ENCODE measurements at regions not wholly inside any gene's neighbourhood (a gene's known extent, or its start where the extent isn't known, plus 50 kb on each side); places are given as distances from the start of the nearest gene placed in this dataset.
A peak's percentile ranks its signal among the peaks of the same experiment; 100 is the strongest.
"Not testable (repeated sequence)": the region's sequence is repeated elsewhere in the genome, so short reads cannot be mapped to it uniquely, and the experiment has no call there.

DNA sequence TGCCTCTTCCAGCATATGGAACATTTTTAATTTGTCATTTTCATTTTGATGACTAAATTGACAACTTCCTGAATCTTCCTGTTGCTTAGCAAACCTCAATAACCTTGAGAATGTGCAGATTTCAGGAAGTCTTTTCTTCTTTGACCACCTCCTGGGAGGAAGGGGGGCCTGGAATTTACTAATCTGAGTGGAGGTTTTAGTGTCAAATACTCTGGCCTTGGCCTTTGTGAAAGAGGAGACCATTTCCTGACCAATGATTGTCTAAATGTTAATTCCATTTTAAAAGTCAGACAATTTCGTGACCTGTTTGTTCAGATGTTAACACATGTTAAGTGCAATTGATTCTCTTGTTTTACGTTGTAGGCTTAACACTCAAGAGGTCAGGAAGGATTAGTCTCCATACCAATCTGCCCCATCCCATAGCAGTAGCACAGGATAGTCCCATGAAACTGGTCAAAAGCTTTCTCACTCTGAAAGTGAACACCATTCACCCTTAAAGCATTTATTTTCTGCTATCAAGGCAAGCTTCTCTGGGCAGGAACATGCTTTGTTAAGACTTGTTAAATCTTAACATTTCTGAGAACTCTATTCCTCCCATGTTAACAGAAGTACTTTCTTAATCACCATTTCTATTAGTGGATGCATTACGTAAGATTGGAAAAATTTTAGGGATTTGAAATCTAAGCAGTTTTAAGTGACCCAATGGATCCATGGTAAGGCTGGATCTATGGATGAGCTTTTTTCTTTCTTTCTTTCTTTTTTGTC, 219.6 kb downstream of the RND3 start:
- DNase-seq (ENCODE audit: low read depth), result no peak

DNA sequence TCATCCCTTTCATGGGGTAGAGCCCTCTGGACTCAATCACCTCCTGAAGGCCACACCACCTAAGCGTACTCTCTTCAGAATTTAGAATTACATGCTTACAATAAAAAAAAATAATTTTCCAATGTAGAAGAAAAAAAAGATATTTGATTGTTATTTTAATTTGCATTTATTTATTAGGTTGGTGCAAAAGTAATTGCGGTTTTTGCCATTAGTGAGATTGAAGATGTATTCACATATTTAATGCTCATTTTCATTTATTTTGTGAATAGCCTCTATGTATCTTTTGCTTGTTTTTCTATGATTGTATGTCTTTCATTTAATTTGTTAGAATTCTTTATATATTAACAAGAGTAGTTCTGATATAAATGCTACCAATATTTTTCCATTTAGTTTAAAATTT, 220.5 kb downstream of the RND3 start:
- no peak for DNase-seq (ENCODE audit: low read depth)

- no peak for DNase-seq (ENCODE audit: low read depth)
Observed at GRCh38 chr2:150264442-150264841, 223.0 kb downstream of the RND3 start.

DNA sequence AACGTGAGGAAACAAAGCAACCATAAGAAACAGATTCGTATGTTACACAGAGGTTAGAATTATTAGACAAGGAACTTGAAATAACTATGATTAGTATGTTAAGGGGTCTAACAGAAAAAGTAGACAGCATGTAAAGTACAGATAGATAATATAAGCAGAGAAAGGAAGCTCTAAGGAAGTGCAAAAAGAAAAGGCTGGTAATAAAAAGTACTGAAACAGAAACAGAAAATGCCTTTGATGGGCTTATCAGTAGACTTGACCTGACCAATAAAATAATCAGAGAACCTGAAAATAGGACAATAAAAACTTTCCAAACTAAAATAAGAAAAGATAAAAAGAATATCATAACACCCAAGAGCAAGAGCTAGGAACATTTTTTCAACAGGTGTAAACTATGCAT, 225.8 kb downstream of the RND3 start:
- no peak for DNase-seq (ENCODE audit: low read depth)

DNA sequence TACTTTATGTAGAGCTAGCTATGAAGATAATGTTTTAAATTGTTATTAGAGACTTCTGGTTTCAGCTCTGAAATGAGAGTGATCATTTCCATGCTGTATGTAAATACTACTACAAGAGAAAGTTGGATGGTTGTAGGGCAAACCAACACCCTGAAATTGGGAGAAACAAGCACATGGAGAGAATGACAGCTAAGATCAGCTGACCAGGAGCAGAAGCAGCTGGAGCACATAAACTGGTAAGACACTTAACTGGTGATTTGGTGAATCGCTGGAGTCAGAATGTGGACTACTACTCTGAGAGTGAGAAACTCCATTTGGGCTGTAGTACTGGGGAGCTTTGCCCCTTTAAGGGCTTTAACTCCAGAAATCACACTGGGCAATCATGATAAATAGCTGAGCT, 226.8 kb downstream of the RND3 start:
- no peak for DNase-seq (ENCODE audit: low read depth)

DNA sequence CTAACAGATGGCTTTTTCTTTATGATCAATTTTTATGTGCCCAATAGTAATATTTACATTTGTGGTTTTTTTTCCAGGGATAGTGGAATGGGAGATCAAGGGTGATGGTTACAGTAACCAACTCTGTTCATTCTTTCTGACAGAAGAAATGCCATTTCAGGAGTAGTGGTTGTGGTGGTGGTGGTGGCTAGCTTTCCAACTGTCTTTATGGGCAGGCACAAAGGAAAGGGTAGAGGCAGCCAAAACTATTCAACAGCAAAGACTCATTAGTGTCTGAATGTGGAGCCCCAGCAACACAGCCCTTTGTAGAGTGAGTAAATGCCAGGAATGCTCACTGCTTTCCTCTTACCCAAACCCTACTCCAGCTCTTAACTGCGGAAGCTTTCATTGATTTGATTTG, 227.7 kb downstream of the RND3 start:
- DNase-seq (ENCODE audit: low read depth), result no peak

DNA sequence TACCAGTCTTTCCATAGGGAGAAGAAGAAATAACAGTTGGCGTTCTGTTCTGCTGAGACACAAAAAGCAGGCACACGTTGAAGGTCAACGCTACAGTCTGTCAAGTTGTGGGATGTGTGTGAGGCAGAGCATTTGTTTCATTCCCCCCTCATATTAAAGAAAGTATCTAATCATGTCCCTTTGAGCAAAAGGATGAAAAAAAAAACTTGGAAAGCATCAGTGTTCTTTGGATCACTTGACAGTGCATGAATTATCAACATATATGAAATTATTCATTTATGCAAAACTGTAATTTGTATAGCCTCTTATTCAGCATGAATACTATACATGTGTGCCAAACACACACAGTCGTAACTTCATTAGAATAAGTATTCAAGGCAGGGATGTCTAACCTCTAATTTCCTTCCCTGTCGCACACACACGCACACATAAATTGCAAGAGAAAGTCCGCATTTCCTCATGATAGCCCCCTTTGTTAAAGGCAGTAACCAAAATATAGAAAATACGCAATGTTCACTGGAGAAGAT, 228.6 kb downstream of the RND3 start:
- DNase-seq (ENCODE audit: low read depth), result no peak

- DNase-seq (ENCODE audit: low read depth), result no peak
Observed at GRCh38 chr2:150256736-150257135, 230.7 kb downstream of the RND3 start.

- peak; percentile 59 for DNase-seq (ENCODE audit: low read depth)
Observed at GRCh38 chr2:150255528-150255927, 231.9 kb downstream of the RND3 start.

GRCh38 chr2:150249735-150250134, 237.7 kb downstream of the RND3 start:
- not testable (repeated sequence) for DNase-seq (ENCODE audit: low read depth)

GRCh38 chr2:150247481-150247880, 240.0 kb downstream of the RND3 start:
- DNase-seq (ENCODE audit: low read depth), result no peak

DNA sequence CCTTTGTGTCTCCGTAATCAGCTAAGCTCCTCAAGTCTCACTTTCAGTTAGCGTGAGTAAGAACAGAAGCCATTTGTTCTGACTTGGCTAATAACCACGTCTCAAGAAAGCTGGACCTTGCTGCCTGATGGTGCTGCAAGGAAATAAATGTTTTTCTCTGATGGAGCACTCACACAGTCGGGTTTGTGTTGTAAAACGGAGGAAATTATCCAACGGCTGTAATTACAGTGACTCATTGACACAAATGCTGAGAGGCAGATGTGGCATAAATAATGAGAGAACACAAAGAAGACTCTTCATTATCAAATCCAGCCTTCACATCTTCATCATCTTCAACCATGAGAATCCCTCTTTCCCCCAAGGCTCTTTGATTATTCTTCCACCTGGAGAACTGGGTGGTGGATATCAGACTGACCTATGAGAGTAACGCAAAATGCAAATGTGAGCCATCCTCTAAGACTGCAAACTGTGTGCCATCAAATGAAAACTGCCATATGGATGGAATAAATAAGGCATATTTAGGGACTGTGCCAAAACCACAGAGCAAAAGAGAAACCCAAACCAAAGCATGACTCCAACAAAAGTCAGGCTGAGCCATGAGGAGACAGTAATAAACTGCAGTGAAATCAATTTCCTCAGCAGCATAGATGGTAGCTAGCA, 252.6 kb downstream of the RND3 start:
- DNase-seq (ENCODE audit: low read depth), result peak; percentile 92

- DNase-seq (ENCODE audit: low read depth), result peak; percentile 32
Observed at GRCh38 chr2:150232871-150233270, 254.6 kb downstream of the RND3 start.

GRCh38 chr2:150232321-150232720, 255.1 kb downstream of the RND3 start:
- peak; percentile 9 for DNase-seq (ENCODE audit: low read depth)

DNA sequence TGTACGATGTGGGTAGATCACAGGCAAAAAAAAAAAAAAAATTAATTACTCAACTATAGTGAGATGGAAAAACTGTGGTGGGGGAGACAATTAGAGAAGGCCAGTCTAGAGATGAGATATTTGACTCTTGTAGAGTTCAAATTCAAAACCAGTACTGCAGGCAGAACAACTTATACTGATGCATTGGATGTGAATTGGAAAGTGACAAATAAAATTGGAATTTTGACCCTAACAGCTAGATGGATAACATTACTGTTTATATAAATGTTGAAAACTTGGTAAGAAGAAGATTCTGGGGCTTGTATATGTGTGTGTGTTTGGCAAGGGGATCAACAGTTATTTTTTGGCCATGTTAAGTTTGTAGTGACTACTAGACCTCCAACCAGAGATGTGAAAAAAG, 256.9 kb downstream of the RND3 start:
- no peak for DNase-seq (ENCODE audit: low read depth)

DNA sequence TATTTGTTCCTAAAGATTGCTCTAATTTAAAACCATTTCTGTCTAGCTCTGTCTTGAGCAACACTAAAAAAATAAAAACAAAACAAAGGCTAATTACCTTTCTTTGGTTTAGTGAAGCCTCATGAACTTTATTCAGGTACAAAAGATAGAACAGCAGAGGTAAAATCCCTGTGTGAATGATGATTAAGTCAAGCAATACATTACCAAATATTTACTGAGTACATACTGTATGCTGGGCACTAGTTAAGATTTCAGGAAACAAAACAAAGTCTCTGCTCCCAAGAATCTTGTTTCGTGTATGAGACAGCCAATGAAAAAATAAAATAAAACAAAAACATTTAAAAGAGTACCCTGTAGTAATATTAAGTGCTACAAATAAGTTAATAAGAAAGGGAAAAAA, 257.5 kb downstream of the RND3 start:
- no peak for DNase-seq (ENCODE audit: low read depth)

DNA sequence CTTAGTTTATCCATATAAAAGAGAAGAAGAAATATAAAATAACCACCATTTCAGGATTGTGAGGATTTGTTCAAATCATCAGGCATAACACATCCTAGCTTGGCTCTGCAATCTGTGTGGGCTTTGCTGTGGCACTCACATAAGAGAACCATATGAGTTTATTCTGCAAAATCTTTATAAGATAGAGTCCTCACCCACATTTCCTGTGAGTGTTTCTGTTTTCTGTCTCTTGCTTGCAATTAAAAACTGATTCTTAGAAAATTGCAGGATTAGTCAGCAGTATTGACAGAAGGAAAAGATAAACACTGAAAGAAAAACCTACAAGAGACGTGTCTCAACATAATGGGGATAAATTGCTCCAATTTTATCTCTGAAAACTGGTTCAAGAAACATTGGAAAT, 258.5 kb downstream of the RND3 start:
- DNase-seq (ENCODE audit: low read depth), result no peak

- no peak for DNase-seq (ENCODE audit: low read depth)
Observed at GRCh38 chr2:150225030-150225429, 262.4 kb downstream of the RND3 start.

DNA sequence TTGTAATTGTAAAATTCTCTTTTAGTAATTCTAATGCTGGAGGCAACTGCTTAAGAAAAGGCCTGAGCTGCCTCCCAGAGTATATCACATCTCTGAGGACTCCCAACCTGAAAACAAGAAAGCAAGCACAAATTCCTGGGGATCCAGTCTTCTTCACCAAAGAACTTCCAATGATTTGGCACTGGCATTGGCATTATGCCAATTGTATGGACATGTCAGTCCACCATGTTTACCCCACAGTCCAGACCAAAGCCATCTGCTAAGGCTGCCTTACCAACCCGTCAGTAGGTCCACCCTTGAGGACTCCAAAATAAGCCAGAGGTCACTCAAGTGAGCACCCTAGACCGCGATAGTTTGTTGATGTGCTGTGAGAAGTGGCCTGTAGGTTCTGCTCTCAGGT, 263.1 kb downstream of the RND3 start:
- no peak for DNase-seq (ENCODE audit: low read depth)

DNA sequence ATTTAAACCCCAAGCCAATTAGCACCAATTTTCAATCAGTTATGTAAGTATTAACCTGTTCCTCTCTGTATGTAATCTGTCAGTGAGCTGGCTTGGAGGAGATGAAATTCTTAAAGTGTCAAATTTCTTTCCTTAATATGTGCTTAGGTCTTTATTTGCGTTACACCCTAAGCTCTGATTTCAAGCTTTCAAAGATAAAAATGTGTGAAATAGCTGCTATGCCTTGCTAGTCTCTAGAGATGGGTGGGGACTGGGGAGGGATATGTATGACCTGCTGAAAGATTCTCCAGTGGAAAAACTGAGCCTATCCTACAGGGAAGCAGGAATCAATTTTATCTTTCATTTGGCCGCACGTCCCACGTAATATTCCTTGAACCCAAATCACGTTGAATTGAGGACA, 264.5 kb downstream of the RND3 start:
- DNase-seq (ENCODE audit: low read depth), result no peak

GRCh38 chr2:150222379-150222778, 265.1 kb downstream of the RND3 start:
- no peak for DNase-seq (ENCODE audit: low read depth)

DNA sequence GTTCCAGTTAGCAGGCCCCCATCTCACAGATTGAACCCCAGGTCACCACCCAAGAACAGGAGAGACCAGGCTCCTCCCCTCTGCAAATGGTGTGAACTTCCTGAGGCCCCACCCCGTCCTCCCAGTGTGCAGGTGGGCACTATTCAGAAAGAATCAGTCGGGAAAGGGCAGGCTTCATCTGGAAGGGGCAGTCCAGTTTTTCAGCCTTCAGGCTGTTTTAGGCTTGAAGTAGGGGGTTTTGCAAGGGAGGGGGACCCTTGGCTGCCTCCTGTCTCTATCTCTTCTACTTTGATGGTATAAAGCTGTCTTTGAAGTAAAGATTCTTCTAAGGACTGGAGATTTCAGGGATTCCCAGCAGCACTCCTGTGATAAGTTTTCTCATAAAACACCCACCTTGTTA, 267.6 kb downstream of the RND3 start:
- no peak for DNase-seq (ENCODE audit: low read depth)

- DNase-seq (ENCODE audit: low read depth), result no peak
Observed at GRCh38 chr2:150215041-150215440, 272.4 kb downstream of the RND3 start.
